HG03135 (cell line): ENCODE measurements at regions not wholly inside any gene's neighbourhood (a gene's known extent, or its start where the extent isn't known, plus 50 kb on each side); places are given as distances from the start of the nearest gene placed in this dataset.

Experiments used
- ATAC-seq: cut with Tn5 transposase; IDR thresholded peaks from one replicate; pipeline ENCODE4 v1.9.1; 2021; ENCODE audit warnings: mild to moderate bottlenecking, moderate library complexity; ENCODE audit not compliant: unreplicated experiment

- ATAC-seq, result no peak
Observed at GRCh38 chr12:91975891-91976290, 169.8 kb downstream of the BTG1 start.

- no peak for ATAC-seq
Observed at GRCh38 chr12:91974541-91975085, 171.0 kb downstream of the BTG1 start.

GRCh38 chr12:91973813-91974212 is 171.8 kb downstream of the BTG1 start:
- no peak for ATAC-seq

- no peak for ATAC-seq
Observed at GRCh38 chr12:91972896-91973295, 172.8 kb downstream of the BTG1 start.

GRCh38 chr12:91968777-91969171 is 176.9 kb downstream of the BTG1 start:
- no peak for ATAC-seq

GRCh38 chr12:91968076-91968776 is 177.4 kb downstream of the BTG1 start:
- no peak for ATAC-seq

- no peak for ATAC-seq
Observed at GRCh38 chr12:91967590-91967989, 178.1 kb downstream of the BTG1 start.

GRCh38 chr12:91965781-91966180 is 179.9 kb downstream of the BTG1 start:
- ATAC-seq, result no peak

- no peak for ATAC-seq
Observed at GRCh38 chr12:91964501-91964900, 181.1 kb downstream of the BTG1 start.

GRCh38 chr12:91959220-91959619 is 186.4 kb downstream of the BTG1 start:
- ATAC-seq, result no peak

- ATAC-seq, result no peak
Observed at GRCh38 chr12:91958816-91959215, 186.8 kb downstream of the BTG1 start.

- no peak for ATAC-seq
Observed at GRCh38 chr12:91954747-91955146, 190.9 kb downstream of the BTG1 start.

GRCh38 chr12:91954326-91954725 is 191.3 kb downstream of the BTG1 start:
- no peak for ATAC-seq

- no peak for ATAC-seq
Observed at GRCh38 chr12:91952916-91953315, 192.7 kb downstream of the BTG1 start.

- no peak for ATAC-seq
Observed at GRCh38 chr12:91951571-91951970, 194.1 kb downstream of the BTG1 start.

- no peak for ATAC-seq
Observed at GRCh38 chr12:91948504-91948903, 197.1 kb downstream of the BTG1 start.

- no peak for ATAC-seq
Observed at GRCh38 chr12:91947459-91947858, 198.2 kb downstream of the BTG1 start.

- ATAC-seq, result no peak
Observed at GRCh38 chr12:91944637-91945036, 201.0 kb downstream of the BTG1 start.

GRCh38 chr12:91940826-91941570 is 204.6 kb downstream of the BTG1 start:
- ATAC-seq, result no peak

- no peak for ATAC-seq
Observed at GRCh38 chr12:91940322-91940721, 205.3 kb downstream of the BTG1 start.

GRCh38 chr12:91937706-91938105 is 207.9 kb downstream of the BTG1 start:
- ATAC-seq, result no peak

- ATAC-seq, result no peak
Observed at GRCh38 chr12:91937009-91937408, 208.6 kb downstream of the BTG1 start.
